PC-3 (cell line): ENCODE measurements at regions not wholly inside any gene's neighbourhood (a gene's known extent, or its start where the extent isn't known, plus 50 kb on each side); places are given as distances from the start of the nearest gene placed in this dataset.
"Not testable (repeated sequence)": the region's sequence is repeated elsewhere in the genome, so short reads cannot be mapped to it uniquely, and the experiment has no call there.

Source experiments
- ATAC-seq: fragments of 200-7000 bp; cut with Tn5 transposase; 2 replicates; pipeline ENCODE4 v1.9.1; 2020; ENCODE audit warnings: mild to moderate bottlenecking, moderate library complexity
- BruUV-seq: library from RNA; stranded (reverse); fragments of 400-500 nt; replicated peaks from 2 replicates; lab custom pipeline; 2021; lab: Mats Ljungman, UMichigan
- CTCF ChIA-PET: fragments of 300-600 bp; sonication (Branson Sonifier 250); formaldehyde crosslinking; loops from one replicate; lab custom pipeline; 2022; ENCODE audit warnings: antibody characterized with exemption; lab: Charles Lee
- POLR2A ChIA-PET: fragments of 300-600 bp; sonication (Branson Sonifier 250); formaldehyde crosslinking; loops from one replicate; lab custom pipeline; 2022; ENCODE audit warnings: antibody characterized with exemption; ENCODE audit not compliant: unreplicated experiment; lab: Charles Lee
- DNase-seq: peaks from one replicate; pipeline ENCODE4 v3.0.0-alpha.2; 2015
- H2AFZ ChIP-seq: fragments of 300-600 bp; sonication (generic); 2 replicates; pipeline ENCODE4 v1.6.0; 2016; ENCODE audit warnings: antibody characterized with exemption, low read length
- H3F3A ChIP-seq: fragments of 300-600 bp; sonication (generic); one replicate; pipeline ENCODE4 v1.6.0; 2017; ENCODE audit warnings: antibody characterized with exemption, low read length, control low read depth, mild to moderate bottlenecking; ENCODE audit not compliant: unreplicated experiment
- H3K27ac ChIP-seq: fragments of 300-600 bp; sonication (generic); 2 replicates; pipeline ENCODE4 v1.5.1; 2016; ENCODE audit warnings: mild to moderate bottlenecking, low read length
- H3K27me3 ChIP-seq: fragments of 300-600 bp; sonication (generic); 2 replicates; pipeline ENCODE4 v1.6.1; 2016; ENCODE audit warnings: low read length, mixed read lengths
- H3K36me3 ChIP-seq: fragments of 300-600 bp; sonication (generic); 2 replicates; pipeline ENCODE4 v1.6.1; 2016; ENCODE audit warnings: low read depth, mixed run types, low read length, mixed read lengths
- H3K4me1 ChIP-seq: fragments of 300-600 bp; sonication (generic); 2 replicates; pipeline ENCODE4 v1.5.1; 2016; ENCODE audit warnings: low read length; ENCODE audit not compliant: insufficient read depth
- H3K4me2 ChIP-seq: fragments of 300-600 bp; sonication (generic); 2 replicates; pipeline ENCODE4 v1.6.0; 2016; ENCODE audit warnings: low read length
- H3K4me3 ChIP-seq: fragments of 300-600 bp; sonication (generic); 2 replicates; pipeline ENCODE4 v1.5.1; 2016; ENCODE audit warnings: mild to moderate bottlenecking, low read length, mixed read lengths
- H3K79me2 ChIP-seq: fragments of 300-600 bp; sonication (generic); 2 replicates; pipeline ENCODE4 v1.6.1; 2017; ENCODE audit warnings: low read length, mixed read lengths
- H3K9ac ChIP-seq: fragments of 300-600 bp; sonication (generic); 2 replicates; pipeline ENCODE4 v1.6.0; 2016; ENCODE audit warnings: mild to moderate bottlenecking, low read length
- H3K9me2 ChIP-seq: fragments of 300-600 bp; sonication (generic); replicated peaks from 2 replicates; pipeline ENCODE4 v1.6.1; 2016; ENCODE audit warnings: mixed run types, low read length, mixed read lengths
- H3K9me3 ChIP-seq: fragments of 300-600 bp; sonication (generic); 2 replicates; pipeline ENCODE4 v1.6.1; 2016; ENCODE audit warnings: low read length, mixed read lengths
- H4K20me1 ChIP-seq: fragments of 300-600 bp; sonication (generic); 2 replicates; pipeline ENCODE4 v1.6.1; 2016; ENCODE audit warnings: low read length, mixed read lengths
- EZH2 ChIP-seq: fragments of 300-600 bp; sonication (generic); IDR thresholded peaks from one replicate; pipeline ENCODE4 v1.6.1; 2017; ENCODE audit warnings: antibody characterized with exemption, mild to moderate bottlenecking, low read length; ENCODE audit not compliant: unreplicated experiment
- EZH2phosphoT487 ChIP-seq: fragments of 300-600 bp; sonication (generic); IDR thresholded peaks from 2 replicates; pipeline ENCODE4 v1.6.1; 2018; ENCODE audit warnings: mild to moderate bottlenecking, antibody characterized with exemption, low read length, borderline replicate concordance
- intact Hi-C: fragments of 100-400 bp; cut with micrococcal nuclease; formaldehyde crosslinking; loops from 2 replicates; pipeline ENCODE4 v1.9.0; 2023
- TF ChIP-seq, protein P1 (sequence below): fragments of 300-600 bp; sonication (generic); conservative IDR thresholded peaks from 2 replicates; pipeline ENCODE4 v1.5.1; 2017; ENCODE audit warnings: antibody characterized with exemption, low read depth, mild to moderate bottlenecking, low read length

DNA sequence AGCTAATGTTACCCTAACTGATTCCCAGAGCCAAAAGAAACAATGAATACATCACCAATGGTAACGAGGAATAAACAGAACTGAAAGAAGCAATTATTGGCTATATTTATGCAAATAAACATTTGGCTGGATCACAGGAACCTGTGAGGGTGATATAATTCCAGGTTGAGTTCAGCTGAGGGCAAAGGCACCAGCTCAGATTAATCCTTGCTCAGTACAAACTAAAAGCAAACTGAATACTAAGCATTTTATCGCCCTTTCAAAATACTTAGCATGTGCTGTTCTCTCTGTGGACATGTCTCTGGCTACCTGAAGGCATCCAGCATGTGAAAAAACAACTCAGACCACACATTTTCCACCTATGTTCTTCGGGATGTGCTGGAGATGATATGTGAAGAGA lies 791.7 kb downstream of the METTL4 start:
- no peaks in the 10 kb centered on the region for H3F3A ChIP-seq
- no peaks in the 10 kb centered on the region for H3K9me2 ChIP-seq
- ChIA-PET CTCF (no interaction called here), POLR2A (no interaction called here)
- TF ChIP-seq EZH2, result no peak
- DNase-seq, result no peak
- intact Hi-C loops, result no loop called here
- H2AFZ ChIP-seq, result no peak overlapping the region
- no TSS peak for BruUV-seq
- ATAC-seq, result no peak
- H3K4me1 ChIP-seq, result no peaks in the 10 kb centered on the region
- no peaks in the 10 kb centered on the region for H3K36me3 ChIP-seq
- H3K79me2 ChIP-seq, result no peaks in the 10 kb centered on the region
- no peaks in the 10 kb centered on the region for H4K20me1 ChIP-seq
- H3K27ac ChIP-seq, result no peak overlapping the region
- no peaks in the 10 kb centered on the region for H3K9me3 ChIP-seq
- H3K4me2 ChIP-seq, result no peak overlapping the region
- H3K4me3 ChIP-seq, result no peak overlapping the region
- H3K27me3 ChIP-seq, result peaks cover 36% of the 10 kb centered on the region
- H3K9ac ChIP-seq, result no peak overlapping the region

DNA sequence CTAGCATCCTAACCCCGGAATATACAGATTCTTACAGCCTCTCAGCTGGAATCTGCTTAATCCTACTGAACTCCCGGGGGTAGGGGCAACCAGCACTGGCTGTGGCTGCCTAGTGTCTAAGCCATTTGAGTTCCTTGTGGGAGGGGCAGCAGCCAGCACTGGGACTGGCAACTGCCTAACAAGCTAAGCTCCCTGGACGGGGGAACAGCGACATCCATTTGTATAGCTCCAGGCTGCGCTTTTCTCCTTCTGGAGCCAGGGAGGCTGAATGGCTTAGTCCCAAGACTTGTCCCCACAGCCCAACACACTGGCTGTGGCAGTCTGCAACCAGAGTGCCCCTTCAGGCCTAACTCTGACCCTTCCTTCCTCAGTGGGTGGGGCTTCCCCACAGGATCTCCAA lies 787.2 kb downstream of the METTL4 start:
- intact Hi-C loops, result no loop called here
- ATAC-seq (no peak), DNase-seq (no peak)
- no peak overlapping the region for H3K4me3 ChIP-seq
- H3F3A ChIP-seq, result no peaks in the 10 kb centered on the region
- ChIA-PET CTCF (no interaction called here), POLR2A (no interaction called here)
- H3K9ac ChIP-seq, result no peak overlapping the region
- no peak overlapping the region for H2AFZ ChIP-seq
- no peaks in the 10 kb centered on the region for H3K36me3 ChIP-seq
- no peak overlapping the region for H3K4me2 ChIP-seq
- H4K20me1 ChIP-seq, result no peaks in the 10 kb centered on the region
- no peaks in the 10 kb centered on the region for H3K4me1 ChIP-seq
- H3K27me3 ChIP-seq, result peaks cover 19% of the 10 kb centered on the region
- H3K9me3 ChIP-seq, result no peaks in the 10 kb centered on the region
- no peaks in the 10 kb centered on the region for H3K79me2 ChIP-seq
- no TSS peak for BruUV-seq
- TF ChIP-seq EZH2phosphoT487, result no peak
- TF ChIP-seq, protein P1, sequence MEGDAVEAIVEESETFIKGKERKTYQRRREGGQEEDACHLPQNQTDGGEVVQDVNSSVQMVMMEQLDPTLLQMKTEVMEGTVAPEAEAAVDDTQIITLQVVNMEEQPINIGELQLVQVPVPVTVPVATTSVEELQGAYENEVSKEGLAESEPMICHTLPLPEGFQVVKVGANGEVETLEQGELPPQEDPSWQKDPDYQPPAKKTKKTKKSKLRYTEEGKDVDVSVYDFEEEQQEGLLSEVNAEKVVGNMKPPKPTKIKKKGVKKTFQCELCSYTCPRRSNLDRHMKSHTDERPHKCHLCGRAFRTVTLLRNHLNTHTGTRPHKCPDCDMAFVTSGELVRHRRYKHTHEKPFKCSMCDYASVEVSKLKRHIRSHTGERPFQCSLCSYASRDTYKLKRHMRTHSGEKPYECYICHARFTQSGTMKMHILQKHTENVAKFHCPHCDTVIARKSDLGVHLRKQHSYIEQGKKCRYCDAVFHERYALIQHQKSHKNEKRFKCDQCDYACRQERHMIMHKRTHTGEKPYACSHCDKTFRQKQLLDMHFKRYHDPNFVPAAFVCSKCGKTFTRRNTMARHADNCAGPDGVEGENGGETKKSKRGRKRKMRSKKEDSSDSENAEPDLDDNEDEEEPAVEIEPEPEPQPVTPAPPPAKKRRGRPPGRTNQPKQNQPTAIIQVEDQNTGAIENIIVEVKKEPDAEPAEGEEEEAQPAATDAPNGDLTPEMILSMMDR, result no peak
- TF ChIP-seq EZH2, result no peak
- H3K9me2 ChIP-seq, result no peaks in the 10 kb centered on the region
- no peak overlapping the region for H3K27ac ChIP-seq

DNA sequence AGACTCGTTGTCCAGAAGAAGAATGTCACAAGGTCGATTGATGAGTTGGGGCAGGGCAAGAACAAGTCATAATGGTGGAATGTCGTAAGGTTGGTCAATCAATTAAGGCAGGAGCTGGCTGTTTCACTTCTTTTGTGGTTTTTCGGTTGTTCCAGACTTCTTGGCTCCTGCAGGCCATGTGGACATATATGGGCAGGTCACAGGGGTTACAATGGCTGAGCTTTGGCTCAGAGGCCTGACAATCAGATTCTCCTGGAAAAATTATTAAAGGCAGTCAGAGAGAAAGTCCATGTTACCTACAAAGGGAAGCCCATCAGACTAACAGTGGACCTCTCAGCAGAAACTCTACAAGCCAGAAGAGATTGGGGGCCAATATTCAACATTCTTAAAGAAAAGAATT lies 785.3 kb downstream of the METTL4 start:
- H3K9me2 ChIP-seq, H3F3A ChIP-seq, BruUV-seq, H3K4me1 ChIP-seq, CTCF ChIA-PET, H2AFZ ChIP-seq, ATAC-seq, H3K4me3 ChIP-seq, H3K9ac ChIP-seq, POLR2A ChIA-PET, intact Hi-C loops, H3K4me2 ChIP-seq, H3K9me3 ChIP-seq, H3K27me3 ChIP-seq, H3K27ac ChIP-seq, H4K20me1 ChIP-seq, H3K79me2 ChIP-seq, H3K36me3 ChIP-seq, DNase-seq: not testable (repeated sequence)

DNA sequence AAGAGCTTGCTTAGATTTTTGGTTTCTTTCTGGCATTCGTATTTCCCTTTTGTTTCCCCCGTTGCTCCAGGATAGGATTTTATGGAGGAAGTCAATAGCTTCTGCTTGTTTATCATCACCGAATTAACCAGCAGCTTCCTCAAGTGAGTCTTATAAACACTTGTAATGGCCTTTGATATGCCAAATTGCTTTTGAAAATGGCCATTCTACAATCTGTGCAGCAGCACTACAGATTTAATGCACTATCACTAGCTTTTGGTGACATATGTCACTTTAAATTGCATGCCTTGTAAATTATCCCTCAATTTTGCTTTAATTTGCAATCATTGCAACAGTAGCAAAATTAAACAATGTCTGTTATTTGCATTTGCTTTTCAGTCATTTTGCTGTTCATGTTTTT lies 774.7 kb downstream of the METTL4 start:
- Histone ChIP-seq H3K79me2 (no peaks in the 10 kb centered on the region), H3K4me2 (no peak overlapping the region), H4K20me1 (no peaks in the 10 kb centered on the region), H3K27ac (no peak overlapping the region), H3K9me2 (no peaks in the 10 kb centered on the region), H3K27me3 (peaks cover 67% of the 10 kb centered on the region), H3K9me3 (no peaks in the 10 kb centered on the region), H3K9ac (no peak overlapping the region), H3F3A (no peaks in the 10 kb centered on the region), H3K4me1 (no peaks in the 10 kb centered on the region), H2AFZ (no peak overlapping the region), H3K4me3 (no peak overlapping the region), H3K36me3 (no peaks in the 10 kb centered on the region)
- CTCF ChIA-PET, result no interaction called here
- no TSS peak for BruUV-seq
- POLR2A ChIA-PET, result no interaction called here
- intact Hi-C loops, result no loop called here
- ATAC-seq (no peak), DNase-seq (no peak)
- TF ChIP-seq EZH2, result no peak
- TF ChIP-seq, protein P1, result no peak
- no peak for TF ChIP-seq EZH2phosphoT487
